ENCODE measurements at regions not wholly inside any gene's neighbourhood (a gene's known extent, or its start where the extent isn't known, plus 50 kb on each side); places are given as distances from the start of the nearest gene placed in this dataset.

DNA sequence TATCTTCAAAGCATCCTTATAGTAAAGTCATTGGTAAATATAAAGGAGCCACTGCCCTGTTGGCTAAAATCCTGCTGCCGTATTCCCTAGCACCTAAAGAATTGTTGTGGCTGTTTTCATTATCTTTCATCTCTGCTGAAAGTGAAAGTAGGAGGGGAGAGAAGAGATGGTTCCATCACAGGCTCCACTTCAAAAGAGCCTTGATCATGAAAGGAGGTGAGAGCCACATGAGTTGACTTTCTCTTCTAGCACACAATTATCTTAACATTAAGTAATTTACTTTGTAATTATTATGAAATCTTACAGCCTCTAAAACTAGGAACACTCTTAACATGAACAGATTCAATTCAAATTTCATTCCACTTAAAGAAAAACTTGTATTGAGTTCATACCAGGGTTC lies 1050.9 kb upstream of the LRRTM1 start:
- ATAC-seq = no peak
- no peak for DNase-seq

DNA sequence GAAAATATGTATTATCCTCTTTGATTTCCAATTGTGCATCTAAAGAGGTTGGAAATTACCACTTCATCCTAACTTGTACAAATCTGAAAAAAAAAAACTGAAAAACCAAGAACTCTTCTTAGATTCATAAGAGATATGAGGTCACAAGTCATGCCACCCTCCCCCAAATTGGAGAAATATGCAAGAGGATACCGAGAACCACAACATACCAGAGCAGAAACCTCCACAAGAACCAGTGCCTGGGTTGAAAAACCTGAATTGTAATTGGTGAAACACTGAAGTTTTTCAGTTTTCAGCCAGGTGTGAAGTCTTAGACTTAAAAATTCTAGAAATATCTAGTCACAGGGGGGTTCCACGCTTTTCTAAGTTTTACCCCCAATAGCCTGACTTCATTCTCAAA lies 1029.5 kb upstream of the LRRTM1 start:
- ATAC-seq (no peak), DNase-seq (no peak)

DNA sequence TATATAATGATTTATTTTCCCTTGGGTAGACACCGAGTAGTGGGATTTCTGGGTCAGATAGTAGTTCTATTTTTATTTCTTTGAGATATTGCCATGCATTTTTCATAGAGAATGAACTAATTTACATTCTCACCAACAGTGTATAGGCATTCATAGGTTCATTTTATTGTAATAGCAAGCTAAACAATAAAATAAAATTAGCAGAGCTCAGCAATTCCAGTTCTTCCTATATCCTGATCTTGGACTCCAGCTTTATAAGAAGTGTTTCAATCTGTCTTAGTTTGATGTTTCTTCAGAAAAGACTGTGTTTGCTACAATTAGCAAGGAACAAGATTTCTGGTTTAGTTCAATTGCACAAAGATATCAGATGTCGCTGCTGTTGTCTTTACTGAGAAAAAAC lies 1024.4 kb upstream of the LRRTM1 start:
- DNase-seq (no peak), ATAC-seq (no peak)

DNA sequence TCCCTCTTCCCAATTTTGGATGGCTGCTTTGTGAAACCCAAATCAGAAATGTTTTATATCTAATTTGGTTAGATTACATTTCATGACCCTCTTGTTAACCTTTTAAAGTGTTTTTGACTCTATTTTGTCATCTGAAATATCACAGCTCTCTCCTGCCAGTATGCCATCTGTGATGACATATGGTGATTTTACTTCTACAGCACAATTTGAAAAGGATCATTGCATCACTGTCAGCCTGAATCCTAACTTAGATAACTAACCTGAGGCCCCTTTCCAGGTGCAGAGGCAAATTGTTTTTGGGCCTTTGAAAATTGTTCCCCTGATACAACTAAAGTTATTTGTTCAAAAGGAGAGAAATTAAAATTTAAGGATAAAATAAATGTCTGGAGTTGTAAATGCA lies 1023.4 kb upstream of the LRRTM1 start:
- no peak for ATAC-seq
- no peak for DNase-seq

DNA sequence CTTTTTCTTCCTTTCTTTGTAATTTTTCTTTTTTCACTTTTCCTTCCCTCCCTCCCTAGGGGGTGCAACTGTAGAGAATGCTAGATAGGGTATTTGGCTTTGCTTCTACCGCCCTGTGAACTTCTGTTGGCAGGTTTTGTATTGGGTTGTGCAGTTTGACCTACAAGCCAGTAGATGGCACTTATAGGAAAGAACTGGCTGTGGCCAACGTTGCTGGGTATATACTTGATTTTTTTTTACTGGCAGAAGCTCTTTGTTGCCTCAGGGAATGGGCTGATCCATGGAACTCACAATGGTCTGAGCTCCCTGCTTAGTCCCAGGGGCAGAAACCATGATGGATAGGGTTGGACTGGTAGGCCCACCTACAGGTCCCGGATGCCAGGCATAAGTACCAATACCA lies 1019.5 kb upstream of the LRRTM1 start:
- no peak for ATAC-seq

DNA sequence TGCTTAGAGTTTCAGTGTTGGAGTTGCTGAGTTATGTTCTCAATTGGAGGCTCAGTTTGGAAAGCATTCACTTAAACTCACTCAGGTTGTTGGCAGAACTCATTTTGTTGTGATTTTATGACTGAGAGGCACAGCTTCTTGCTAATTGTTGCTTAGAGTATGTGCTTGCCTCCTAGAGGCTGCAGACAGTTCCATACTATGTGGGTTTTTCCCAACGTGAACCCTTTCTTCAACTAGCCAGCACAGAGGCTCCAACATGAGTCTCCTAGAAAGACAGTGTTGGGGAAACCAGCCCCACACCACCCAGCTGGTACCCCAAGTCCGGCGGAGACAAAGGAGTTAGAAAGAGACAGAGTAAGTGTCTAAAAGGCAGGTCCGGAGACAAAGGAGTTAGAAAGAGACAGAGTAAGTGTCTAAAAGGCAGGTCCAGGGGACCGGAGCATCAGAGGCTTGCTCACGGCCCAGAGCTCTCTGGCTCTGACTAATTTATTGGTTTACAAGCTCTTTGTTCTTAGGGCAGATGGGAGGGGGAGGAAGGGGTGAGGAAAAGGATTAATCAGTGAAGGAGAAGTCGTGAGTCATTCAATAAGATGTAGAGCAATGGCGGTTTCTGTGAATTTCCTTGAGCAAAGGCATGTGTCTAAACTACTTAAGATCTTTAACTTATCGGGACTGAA lies 999.7 kb upstream of the LRRTM1 start:
- ATAC-seq (no peak), DNase-seq (no peak)

More for the DNA sequence above, 1019.5 kb upstream of the LRRTM1 start:
- no peak for DNase-seq

DNA sequence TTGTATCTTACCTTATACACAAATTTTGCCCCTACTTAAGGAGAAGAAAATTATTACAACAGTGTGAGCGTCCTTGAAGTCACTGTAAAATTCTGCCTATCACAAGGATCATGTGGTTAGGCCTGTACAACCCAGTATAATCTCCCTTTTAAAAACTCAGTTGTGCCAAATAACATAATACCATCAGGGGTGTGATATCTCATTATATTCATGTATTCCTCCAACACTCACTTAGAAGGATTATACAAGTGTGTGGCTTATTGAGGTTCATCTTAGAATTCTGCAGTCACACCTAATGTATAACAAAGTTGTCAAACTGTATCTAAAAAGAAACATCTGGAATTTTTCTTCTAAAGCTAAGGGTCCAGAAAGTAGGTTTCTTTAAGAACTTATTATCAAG lies 998.8 kb upstream of the LRRTM1 start:
- DNase-seq (no peak), ATAC-seq (no peak)

DNA sequence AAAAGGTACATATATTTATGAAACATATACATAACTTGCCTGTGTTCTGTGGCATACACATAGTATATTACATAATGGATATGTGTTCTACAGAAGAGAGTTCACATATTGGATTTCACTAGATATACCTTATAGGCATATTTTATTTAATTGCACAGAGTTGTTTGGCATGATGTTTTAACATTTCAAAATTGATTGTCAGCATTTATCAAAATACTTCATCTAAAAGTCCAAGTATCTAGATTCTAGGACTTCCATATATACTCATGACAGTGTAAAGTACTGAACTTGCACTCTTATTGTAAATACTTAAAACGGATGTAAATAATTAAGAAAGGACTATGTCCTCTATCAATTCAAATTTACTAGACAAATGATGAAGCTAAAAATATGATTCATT lies 995.3 kb upstream of the LRRTM1 start:
- ATAC-seq (no peak), DNase-seq (no peak)

DNA sequence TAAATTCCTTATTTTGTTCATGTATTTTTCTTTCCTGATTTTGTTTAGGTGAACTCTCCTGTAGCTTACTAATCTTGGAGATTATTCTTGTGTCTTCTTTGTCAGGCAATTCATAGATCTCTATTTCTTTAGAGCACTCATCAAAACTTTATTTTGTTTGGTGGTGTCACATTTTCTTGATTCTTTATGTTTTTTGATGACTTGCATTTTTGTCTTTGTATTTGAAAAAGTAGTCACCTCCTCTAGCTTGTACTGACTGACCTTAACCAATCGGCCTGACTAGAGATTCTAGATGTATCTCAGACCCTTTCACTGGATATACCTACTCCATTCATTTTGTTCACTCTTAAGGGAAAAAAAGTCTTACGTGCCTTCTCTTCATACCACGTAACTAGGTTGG lies 986.3 kb upstream of the LRRTM1 start:
- ATAC-seq (no peak), DNase-seq (no peak)

DNA sequence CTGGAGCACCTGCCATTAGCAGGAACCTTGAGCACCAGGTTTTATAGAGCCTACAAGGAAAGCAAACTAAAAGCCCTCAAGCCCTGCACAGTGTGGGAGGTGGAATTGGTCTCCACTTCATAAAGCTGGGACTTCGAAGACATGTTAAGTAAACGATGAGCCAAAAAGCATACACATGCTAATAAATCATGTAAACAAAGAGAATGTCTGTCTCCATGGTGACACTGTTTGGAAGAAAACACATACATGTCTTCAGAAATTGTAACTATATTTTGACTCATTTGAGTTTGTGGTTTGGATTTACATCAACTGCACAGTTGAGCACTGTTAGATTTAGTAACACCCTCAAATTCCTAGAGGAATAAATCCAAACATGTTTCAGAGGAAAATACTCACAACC lies 978.5 kb upstream of the LRRTM1 start:
- ATAC-seq (no peak), DNase-seq (no peak)

DNA sequence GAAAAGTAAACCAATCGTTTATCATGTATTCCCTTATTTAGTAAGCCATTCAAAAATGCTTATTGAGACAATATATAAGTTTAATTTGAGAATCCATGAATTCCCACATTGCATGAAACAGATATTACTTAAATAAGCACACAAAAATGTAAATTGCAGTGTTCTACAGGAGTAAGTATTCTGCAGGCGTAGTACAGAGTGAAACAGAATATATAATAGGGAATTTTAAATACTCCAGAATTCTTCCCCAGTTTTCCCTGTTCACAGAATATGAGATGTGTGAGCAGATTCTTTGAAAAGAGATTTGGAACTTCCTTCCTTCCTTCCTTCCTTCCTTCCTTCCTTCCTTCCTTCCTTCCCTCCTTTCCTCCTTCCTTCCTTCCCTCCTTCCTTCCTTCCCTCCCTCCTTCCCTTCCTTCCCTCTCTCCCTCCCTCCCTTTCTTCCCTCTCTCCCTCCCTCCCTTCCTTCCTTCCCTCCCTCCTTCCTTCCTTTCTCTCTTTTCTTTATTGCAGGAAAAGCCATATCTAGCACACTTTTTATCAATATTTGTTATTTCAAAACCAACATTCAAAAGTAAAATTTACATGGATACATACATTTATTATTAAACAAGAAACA lies 977.7 kb upstream of the LRRTM1 start:
- no peak for DNase-seq
- ATAC-seq = no peak

DNA sequence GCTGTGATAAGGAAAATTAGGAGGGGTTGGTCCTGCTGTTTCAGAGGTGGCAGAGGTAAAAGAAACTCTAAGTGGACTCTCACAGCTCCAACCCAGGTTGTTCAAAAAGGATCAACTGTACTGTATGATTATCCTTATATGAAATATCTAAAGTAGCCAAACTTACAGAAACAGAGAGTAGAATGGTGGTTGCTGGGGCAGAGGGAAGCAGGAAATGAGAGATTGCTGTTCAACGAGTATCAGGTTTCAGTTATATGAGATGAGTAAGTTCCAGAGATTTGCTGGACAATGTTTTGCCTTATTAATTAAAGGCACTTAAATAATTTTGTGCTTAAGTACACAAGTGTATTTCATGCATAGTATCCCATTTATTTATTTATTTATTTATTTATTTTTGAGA lies 972.0 kb upstream of the LRRTM1 start:
- DNase-seq (no peak), ATAC-seq (no peak)

DNA sequence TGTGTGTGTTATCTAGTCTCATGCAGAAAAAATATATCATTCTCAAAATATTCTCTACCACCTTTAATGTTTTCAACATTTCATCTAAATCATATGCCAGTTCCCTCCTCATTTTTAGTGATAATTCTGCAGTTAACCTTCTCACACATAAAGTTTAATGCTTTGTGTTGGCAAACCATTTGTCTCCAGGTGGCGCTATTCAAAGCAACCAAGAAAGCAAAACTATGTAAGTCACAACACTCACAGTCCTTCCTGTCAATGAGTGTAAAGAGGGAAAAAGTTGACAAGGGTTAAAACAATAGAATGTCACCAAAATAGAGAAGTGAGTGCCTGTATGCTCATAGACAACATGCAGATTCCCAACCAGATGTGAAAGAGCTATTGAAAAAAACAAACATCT lies 961.6 kb upstream of the LRRTM1 start:
- ATAC-seq (no peak), DNase-seq (no peak)

DNA sequence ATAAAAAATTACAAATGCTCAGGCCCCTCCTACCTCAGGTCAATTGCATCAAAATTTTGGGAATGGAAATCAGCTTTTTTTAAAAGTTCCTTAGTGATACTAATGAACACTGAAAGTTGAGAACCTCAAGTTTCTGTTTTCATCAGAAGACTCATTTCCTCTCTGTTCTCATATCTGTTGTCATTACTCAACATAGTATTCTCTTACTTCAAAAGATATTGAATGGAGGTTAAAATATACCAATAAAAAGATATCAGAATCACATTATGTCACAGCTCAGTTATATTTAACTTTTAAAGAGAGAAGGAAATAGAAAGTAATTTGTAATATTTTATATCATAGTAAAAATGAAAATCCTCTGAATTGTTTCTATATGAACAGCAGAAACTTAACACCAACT lies 959.4 kb upstream of the LRRTM1 start:
- DNase-seq = no peak
- no peak for ATAC-seq

DNA sequence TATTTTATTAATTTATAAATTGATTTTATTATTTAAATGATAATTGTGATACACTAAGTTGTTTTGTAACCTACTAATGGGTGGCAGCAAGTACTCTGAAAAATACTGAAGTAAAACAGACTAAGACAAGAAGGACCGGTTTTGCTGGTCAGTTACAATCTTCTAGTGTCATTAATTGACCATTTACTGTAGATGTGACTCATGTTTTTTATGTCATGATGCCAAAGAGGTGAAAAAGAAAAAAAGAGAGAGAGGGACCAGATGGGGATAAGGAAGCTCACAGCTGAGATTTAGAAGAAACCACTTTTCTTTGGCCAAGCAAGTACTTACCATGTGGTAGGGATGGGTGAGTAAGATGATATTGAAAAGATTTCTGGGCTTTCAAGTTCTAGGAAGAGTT lies 955.8 kb upstream of the LRRTM1 start:
- DNase-seq (no peak), ATAC-seq (no peak)

DNA sequence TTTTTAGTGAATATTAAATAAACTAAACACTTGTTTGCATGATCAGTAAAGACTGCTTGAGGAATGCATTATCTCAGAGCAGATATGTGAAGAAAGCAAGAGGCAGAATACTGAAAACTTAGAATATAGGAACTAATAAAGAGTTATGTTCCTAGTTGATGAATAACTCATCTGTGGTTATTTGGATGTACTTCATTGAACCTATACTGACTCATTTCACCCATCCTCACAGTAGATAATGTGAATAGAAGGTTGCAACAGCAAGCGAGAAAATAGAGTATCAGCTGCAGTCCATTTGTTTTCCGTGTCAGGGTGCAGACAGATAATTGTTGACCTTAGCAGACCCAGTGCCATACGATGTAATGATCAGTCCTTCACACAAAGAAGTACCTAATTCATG lies 945.7 kb upstream of the LRRTM1 start:
- no peak for ATAC-seq
- DNase-seq = no peak

DNA sequence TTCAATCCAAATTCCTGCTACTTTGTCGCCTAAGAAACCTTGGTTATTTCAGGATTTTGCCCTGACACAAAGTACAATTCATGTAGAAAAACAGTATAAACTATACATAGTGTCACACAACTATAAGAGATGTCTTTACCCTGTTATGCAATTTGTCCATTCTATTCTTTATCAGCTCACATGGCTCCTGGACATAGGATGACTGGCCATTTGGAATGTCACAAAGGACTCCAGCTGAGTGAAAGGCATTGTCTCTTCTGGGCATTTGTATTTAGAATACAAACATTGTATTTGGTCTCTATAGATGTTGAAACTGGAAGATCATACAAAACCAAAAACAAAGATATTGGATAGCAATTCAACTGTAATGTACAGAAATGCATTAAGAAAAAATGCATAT lies 944.6 kb upstream of the LRRTM1 start:
- ATAC-seq (no peak), DNase-seq (no peak)

DNA sequence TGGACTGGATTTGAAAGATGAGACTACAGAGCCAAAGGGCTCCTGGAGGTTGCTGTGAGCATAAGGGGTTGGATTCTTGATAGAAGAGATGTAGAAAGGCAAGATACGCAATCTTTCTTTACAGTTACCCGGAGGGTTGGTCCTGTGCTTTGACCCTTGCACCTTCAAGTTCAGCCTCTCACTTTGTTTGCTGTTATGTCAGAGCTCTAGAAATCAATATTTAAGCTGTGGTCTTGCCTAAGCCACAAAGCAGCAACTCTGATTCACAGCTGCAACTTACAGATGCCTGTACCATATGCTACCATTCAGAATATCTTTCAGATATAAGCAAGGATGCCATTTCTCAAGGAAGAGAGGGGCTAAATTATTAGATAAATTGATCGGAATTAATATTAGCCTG lies 943.1 kb upstream of the LRRTM1 start:
- no peak for ATAC-seq
- DNase-seq = no peak

DNA sequence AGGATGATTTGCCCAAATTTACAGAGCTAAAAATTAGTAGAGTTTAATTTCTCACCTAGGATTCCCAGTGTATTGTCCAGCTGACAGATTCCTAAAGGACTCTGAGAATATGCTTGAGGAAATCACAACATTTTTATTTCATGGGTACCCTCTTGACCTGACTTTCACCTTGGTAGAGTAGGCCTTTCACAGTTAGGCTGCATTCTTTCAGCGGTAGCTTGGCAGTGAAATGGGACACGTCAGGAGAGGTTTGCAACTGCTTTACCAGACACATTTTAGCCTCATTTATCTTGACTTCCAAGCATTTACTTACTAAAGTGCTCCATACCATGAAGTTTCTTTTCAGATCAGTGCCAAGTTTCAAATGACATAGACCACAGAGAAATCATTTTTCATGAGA lies 937.9 kb upstream of the LRRTM1 start:
- ATAC-seq (no peak), DNase-seq (no peak)

DNA sequence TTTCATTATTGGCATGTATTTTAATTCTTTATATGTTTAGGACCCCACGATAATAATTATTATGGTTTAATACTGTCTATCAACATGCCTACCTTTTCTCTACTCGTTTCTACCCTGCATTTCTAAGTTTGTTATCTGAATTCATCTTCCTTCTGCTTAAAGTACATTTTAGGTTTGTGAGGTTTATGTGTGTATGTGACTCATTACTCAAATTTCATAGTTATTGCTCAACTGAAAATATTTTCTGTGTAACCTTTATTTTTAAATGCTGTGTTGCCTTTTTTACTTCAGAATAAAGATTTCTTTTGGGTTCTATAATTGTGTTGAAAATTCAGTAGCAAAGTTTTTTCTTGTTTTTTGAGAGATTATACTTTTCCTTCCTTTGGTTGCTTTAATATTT lies 933.9 kb upstream of the LRRTM1 start:
- ATAC-seq = no peak
- no peak for DNase-seq

DNA sequence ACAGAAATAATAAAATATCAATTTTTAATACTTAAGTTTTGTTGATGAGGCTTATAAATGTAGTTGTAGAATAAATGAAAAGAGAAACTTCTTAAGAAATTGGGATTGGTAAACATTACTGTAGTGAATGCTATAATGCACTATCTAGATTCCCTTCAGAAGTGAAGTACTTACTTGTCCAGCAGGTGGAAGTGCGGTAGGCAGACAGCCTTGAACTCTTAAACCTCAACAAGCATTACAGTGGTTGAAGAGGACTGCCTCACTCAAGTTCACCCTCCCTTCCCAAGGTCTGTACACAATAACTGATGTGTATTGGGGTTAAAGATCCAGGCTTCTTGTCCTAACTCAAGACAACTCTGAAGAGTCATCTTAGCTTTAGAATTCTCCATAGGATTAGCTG lies 931.0 kb upstream of the LRRTM1 start:
- no peak for DNase-seq
- no peak for ATAC-seq

DNA sequence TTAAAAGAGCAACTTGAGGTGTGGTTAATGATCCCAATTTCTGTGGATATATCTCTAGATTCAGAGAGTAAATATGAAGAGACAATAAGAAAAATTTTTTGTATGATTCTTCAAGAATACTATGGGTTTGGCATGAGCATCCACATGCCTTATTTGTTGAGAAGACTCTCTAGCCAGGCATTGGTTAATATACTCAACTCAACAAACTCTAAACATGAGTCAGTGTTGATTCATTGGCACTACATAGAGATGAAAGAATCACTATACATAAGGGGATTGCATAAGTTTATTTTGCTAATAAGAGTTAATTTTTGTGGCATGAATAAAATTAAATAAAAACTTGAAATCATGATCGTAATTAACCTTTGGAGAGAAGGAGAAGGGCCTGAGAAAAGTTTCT lies 930.2 kb upstream of the LRRTM1 start:
- DNase-seq (no peak), ATAC-seq (no peak)

DNA sequence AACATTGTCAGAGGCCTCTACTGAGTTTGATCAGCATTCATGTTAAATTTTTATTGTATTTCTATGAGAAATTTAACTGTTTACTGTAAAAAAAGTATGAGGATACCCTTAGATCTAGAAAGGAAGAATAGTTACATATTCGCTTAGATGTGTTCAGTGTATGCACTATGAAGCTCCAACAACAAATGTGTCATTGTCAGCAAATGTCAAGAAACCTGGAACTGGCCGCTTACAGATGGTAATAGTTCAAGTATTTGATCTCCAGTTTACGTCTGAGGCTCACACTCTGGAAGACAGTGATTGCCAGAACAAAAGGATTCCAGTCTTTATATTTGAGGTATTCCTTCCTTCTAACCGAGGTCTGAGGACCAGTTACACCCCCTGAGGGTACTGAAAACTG lies 921.2 kb upstream of the LRRTM1 start:
- no peak for ATAC-seq
- DNase-seq = no peak

DNA sequence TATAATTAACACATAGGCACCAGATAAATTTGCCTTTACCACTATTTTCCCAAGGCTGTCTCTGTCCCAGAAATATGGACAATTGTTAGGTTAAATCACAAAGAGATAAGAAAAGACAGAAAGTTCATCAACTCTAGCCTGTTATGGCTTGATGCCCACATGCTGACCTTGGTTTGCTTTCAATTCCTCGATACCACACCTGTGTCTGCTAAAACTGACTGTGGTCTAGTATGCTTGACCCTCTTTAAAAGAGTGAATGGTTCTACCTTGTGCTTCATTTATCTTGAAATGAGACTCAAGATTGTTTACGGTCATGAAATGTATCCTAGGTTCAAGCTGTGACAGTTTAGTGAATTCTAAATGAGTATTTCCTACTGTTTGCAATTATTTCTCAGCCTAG lies 909.0 kb upstream of the LRRTM1 start:
- ATAC-seq (no peak), DNase-seq (no peak)

DNA sequence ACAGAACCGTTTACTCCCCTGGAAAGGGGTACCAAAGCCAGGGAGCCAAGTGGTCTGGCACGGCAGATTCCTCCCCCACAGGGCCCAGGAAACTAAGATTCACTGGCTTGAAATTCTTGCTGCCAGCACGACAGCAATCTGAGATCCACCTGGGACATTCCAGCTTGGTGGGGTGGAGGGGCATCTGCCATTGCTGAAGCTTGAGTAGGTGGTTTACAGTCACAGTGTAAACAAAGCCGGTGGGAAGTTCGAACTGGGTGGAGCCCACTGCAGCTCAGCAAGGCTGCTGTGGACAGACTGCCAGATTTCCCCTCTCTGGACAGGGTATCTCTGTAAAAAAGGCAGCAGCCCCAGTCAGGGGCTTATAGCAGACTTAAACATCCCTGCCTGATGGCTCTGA lies 901.7 kb upstream of the LRRTM1 start:
- ATAC-seq = no peak

More for the DNA sequence above, 901.7 kb upstream of the LRRTM1 start:
- DNase-seq = no peak

Measured in stimulated activated naive CD8-positive, alpha-beta T cell treated with anti-CD3 and anti-CD28 coated beads, Interleukin-15, Interleukin-2, amounts not matched to agents 100 U/mL and 50 U/mL, for 24 hours (primary cell).